ENCODE measurements at regions not wholly inside any gene's neighbourhood (a gene's known extent, or its start where the extent isn't known, plus 50 kb on each side); places are given as distances from the start of the nearest gene placed in this dataset.

- H3K4me3 ChIP-seq (ENCODE audit: low read depth, low read length) = no peak overlapping the region
- TF ChIP-seq CTCF (IDR thresholded peaks at IDR 0.05; ENCODE audit: control insufficient read depth, extremely low read depth, insufficient read depth) = no peak
- DNase-seq (ENCODE audit: low read depth) = no peak
Observed at GRCh38 chr21:36564647-36565046, 84.7 kb upstream of the CLDN14 start.

DNA sequence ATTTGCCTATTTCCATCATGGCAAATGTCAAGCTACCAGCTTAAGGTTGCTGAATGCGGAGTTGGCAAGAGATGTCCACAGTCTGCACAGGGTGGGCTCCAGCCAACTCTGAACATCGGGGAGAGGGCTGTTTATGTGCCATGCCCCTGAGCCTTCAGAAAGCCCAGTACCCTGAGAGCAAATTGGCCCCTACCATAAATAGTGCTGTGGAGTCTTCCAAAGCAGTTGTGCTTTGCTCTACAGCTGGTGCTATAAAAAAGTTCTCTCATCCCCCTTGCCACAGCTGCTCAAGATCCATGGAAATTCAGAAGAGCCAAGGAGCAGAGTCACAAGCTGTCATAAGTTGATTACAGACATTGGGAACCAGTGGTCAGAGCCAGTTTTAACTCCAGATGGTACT, 85.6 kb upstream of the CLDN14 start:
- H3K4me3 ChIP-seq (ENCODE audit: low read depth, low read length) = no peak overlapping the region
- TF ChIP-seq CTCF (IDR thresholded peaks at IDR 0.05; ENCODE audit: control insufficient read depth, extremely low read depth, insufficient read depth) = no peak
- no peak for DNase-seq (ENCODE audit: low read depth)

GRCh38 chr21:36566644-36567043, 86.7 kb upstream of the CLDN14 start:
- no peak overlapping the region for H3K4me3 ChIP-seq (ENCODE audit: low read depth, low read length)
- DNase-seq (ENCODE audit: low read depth) = no peak
- TF ChIP-seq CTCF (IDR thresholded peaks at IDR 0.05; ENCODE audit: control insufficient read depth, extremely low read depth, insufficient read depth) = no peak

- DNase-seq (ENCODE audit: low read depth) = no peak
- no peak for TF ChIP-seq CTCF (IDR thresholded peaks at IDR 0.05; ENCODE audit: control insufficient read depth, extremely low read depth, insufficient read depth)
- no peak overlapping the region for H3K4me3 ChIP-seq (ENCODE audit: low read depth, low read length)
Observed at GRCh38 chr21:36567216-36567885, 87.4 kb upstream of the CLDN14 start.

DNA sequence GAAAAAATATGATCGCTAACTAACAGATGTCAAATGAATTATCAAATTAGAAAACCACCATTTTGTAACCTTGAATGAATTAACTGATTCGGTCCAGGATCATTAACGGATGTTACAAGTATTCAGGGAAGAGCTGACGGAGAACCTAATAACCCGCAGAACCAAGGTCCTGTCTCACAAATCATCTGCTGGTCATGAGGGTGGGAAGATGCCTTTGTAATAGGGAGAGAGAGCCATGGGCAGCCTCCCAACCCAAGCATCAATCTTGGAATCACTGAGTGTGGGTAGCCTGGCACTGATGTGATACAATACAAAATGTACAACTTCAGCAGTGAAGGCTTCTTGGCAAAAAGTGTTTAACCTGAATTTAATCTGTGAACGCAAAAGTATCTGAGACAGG, 89.6 kb upstream of the CLDN14 start:
- no peak for DNase-seq (ENCODE audit: low read depth)
- H3K4me3 ChIP-seq (ENCODE audit: low read depth, low read length) = no peak overlapping the region
- TF ChIP-seq CTCF (IDR thresholded peaks at IDR 0.05; ENCODE audit: control insufficient read depth, extremely low read depth, insufficient read depth) = no peak

- TF ChIP-seq CTCF (IDR thresholded peaks at IDR 0.05; ENCODE audit: control insufficient read depth, extremely low read depth, insufficient read depth) = no peak
- DNase-seq (ENCODE audit: low read depth) = no peak
- no peak overlapping the region for H3K4me3 ChIP-seq (ENCODE audit: low read depth, low read length)
Observed at GRCh38 chr21:36571556-36571955, 91.6 kb upstream of the CLDN14 start.

GRCh38 chr21:36572039-36572438, 92.1 kb upstream of the CLDN14 start:
- no peak overlapping the region for H3K4me3 ChIP-seq (ENCODE audit: low read depth, low read length)
- TF ChIP-seq CTCF (IDR thresholded peaks at IDR 0.05; ENCODE audit: control insufficient read depth, extremely low read depth, insufficient read depth) = no peak
- DNase-seq (ENCODE audit: low read depth) = no peak
